K562 (cell line): ENCODE measurements at regions not wholly inside any gene's neighbourhood (a gene's known extent, or its start where the extent isn't known, plus 50 kb on each side); places are given as distances from the start of the nearest gene placed in this dataset.

Source experiments
- FUS ChIP-seq: fragments of 200-400 bp; formaldehyde crosslinking; optimal IDR thresholded peaks from 2 replicates; pipeline ENCODE3; 2017; ENCODE audit warnings: low read depth, low read length
- MGA ChIP-seq: fragments of 450-650 bp; IDR thresholded peaks from 2 replicates; pipeline ENCODE4 v1.6.1; 2016; ENCODE audit warnings: mild to moderate bottlenecking, moderate library complexity
- MITF ChIP-seq: IDR thresholded peaks from 2 replicates; pipeline ENCODE4 v1.6.1; 2014; ENCODE audit warnings: antibody characterized with exemption
- NONO ChIP-seq, 2 experiments: fragments of 200-400 bp in 1 of 2; fragments of 450-650 bp in 1 of 2; formaldehyde crosslinking in 1 of 2; IDR thresholded peaks; 2 replicates each; pipeline ENCODE4 v1.6.1; 2017; ENCODE audit warnings: low read depth in 2 of 2, mild to moderate bottlenecking in 2 of 2, moderate library complexity in 2 of 2, low read length in 1 of 2
- TAF7 ChIP-seq: fragments of 450-650 bp; IDR thresholded peaks from 2 replicates; pipeline ENCODE4 v1.6.1; 2016; ENCODE audit warnings: missing genetic modification characterization, missing compliant biosample characterization
- ZNF695 ChIP-seq: fragments of 450-650 bp; formaldehyde crosslinking; IDR thresholded peaks from 2 replicates; pipeline ENCODE4 v1.4.0; 2020; ENCODE audit warnings: mild to moderate bottlenecking, moderate library complexity
- ZNF699 ChIP-seq: fragments of 250-450 bp; sonication (Bioruptor Pico); IDR thresholded peaks from 2 replicates; pipeline ENCODE4 v1.8.0; 2021; ENCODE audit warnings: mild to moderate bottlenecking, moderate library complexity; ENCODE audit not compliant: insufficient replicate concordance
- TF ChIP-seq, protein P1 (sequence below): fragments of 450-650 bp; IDR thresholded peaks from 2 replicates; pipeline ENCODE4 v1.6.1; 2016; ENCODE audit warnings: low read depth, mild to moderate bottlenecking, moderate library complexity

DNA sequence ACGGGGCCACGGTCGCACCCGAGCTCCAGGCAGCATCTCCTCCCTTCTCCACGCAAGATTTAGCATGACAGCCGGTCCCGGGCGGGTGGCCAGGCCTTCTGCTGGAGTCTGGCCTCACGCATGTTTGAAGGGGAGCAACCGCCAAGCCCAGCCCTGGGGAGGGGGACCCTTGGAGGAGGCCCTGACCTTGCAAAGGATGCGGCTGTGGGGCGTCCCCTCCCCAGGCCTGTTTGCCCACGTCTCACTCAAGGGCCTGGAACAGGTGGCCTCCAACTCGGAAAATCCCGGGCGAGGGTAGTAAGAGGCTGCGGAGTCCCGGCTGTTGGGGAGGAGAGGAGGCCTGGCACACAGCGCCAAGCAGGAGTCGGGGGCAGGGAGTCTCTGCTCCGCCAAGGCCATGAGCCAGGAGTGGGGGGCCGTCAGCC is 50.6 kb upstream of the DPYSL4 start (continued):
- no peak for TF ChIP-seq MGA
- TF ChIP-seq, protein P1, sequence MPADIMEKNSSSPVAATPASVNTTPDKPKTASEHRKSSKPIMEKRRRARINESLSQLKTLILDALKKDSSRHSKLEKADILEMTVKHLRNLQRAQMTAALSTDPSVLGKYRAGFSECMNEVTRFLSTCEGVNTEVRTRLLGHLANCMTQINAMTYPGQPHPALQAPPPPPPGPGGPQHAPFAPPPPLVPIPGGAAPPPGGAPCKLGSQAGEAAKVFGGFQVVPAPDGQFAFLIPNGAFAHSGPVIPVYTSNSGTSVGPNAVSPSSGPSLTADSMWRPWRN: no peak
- TF ChIP-seq TAF7 (tag): no peak
- no peak for TF ChIP-seq NONO (IDR thresholded peaks at IDR 0.05; ENCODE audit: low read depth in 2 of 2, low read length in 1 of 2)
- no peak for TF ChIP-seq MITF
- no peak for TF ChIP-seq FUS
- no peak for TF ChIP-seq ZNF699
- no peak for TF ChIP-seq ZNF695
